DMS79 (cell line): ENCODE measurements at regions not wholly inside any gene's neighbourhood (a gene's known extent, or its start where the extent isn't known, plus 50 kb on each side); places are given as distances from the start of the nearest gene placed in this dataset.
"Not testable (repeated sequence)": the region's sequence is repeated elsewhere in the genome, so short reads cannot be mapped to it uniquely, and the experiment has no call there.

Source experiments
- DNase-seq: peaks from one replicate; lab custom pipeline; 2025; lab: John Stamatoyannopoulos, UW

- no peak for DNase-seq
Measured at GRCh38 chr18:29383311-29384273, 1206.7 kb upstream of the CDH2 start.

- DNase-seq = no peak
Measured at GRCh38 chr18:29378651-29379136, 1201.8 kb upstream of the CDH2 start.

GRCh38 chr18:29377346-29377745 is 1200.4 kb upstream of the CDH2 start:
- DNase-seq = no peak

DNA sequence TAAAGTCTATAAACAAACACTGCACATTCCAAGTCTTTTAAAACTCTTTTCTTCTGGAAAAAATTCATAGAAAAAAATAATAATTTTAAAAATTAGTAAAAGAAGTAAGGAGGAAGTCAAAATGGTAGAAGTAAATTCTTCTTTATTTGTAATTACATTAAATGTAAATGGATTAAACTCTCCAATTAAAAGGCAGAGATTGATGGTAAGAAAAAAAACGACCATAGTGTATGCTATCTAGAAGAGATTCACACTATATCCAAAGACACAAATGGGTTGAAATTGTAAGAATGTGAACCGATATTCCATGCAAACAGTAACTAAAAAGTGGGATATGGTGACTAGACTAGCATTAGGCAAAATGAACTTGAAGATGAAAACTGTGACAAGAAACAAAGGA is 1196.1 kb upstream of the CDH2 start:
- no peak for DNase-seq

DNA sequence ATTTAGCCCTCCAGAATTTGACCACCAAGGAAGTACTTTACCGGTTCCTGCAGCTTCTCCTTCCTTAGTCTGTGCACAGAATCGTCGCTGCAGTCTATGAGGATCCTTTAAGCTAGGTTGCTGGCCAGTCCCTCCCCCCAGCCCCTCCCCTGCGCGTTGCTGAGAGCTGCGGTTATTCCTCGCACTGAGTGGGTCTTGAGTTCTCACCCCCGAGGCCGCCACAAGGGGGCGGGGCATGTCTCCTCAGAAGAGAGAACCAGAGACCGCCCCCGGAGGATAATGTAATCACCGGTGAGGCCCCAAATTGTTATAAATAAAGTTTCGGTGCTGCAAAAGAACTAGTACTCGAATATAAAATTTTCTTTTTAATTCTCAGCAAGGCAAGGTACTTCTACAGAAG is 1184.9 kb upstream of the CDH2 start:
- DNase-seq = no peak

GRCh38 chr18:29360659-29361058 is 1183.7 kb upstream of the CDH2 start:
- not testable (repeated sequence) for DNase-seq

DNA sequence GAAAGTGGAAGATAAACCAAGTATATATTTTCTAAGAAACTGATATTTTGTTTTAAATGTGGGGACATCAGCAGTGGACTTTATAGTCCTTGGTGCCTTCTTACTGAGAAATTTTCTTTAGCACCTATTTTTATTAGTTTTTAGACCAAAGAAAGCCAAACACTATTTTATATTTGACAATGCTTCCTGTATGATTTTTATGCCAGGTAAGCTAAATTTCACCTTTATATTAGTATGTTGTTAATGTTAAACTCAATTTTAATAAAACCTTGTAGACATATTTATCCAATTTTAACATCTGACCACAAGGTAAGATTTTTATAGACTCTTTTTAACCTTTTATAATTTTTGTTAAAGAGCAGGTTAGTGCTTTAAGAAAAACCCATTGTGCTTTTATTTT is 1182.3 kb upstream of the CDH2 start:
- not testable (repeated sequence) for DNase-seq

- no peak for DNase-seq
Measured at GRCh38 chr18:29351171-29351570, 1174.2 kb upstream of the CDH2 start.

GRCh38 chr18:29328932-29329331 is 1152.0 kb upstream of the CDH2 start:
- DNase-seq = no peak

- no peak for DNase-seq
Measured at GRCh38 chr18:29326214-29326613, 1149.3 kb upstream of the CDH2 start.

- no peak for DNase-seq
Measured at GRCh38 chr18:29321561-29321960, 1144.6 kb upstream of the CDH2 start.

DNA sequence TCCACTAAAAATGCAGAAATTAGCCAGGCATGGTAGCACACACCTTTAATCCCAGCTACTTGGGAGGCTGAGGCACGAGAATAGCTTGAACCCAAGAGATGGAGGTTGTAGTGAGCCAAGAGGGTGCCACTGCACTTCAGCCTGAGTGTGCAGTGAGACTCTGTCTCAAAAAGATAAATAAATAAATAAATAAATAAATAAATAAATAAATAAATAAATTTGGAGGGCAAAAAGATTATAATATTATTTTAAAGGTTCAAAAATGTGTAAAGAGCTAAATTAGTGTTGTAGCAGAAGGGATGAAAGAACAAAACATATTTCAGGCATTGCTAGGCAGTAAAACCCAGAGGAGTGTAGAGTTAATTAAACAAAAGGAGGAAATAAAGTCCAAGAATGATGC is 1136.4 kb upstream of the CDH2 start:
- DNase-seq = no peak

GRCh38 chr18:29311580-29311979 is 1134.7 kb upstream of the CDH2 start:
- no peak for DNase-seq

DNA sequence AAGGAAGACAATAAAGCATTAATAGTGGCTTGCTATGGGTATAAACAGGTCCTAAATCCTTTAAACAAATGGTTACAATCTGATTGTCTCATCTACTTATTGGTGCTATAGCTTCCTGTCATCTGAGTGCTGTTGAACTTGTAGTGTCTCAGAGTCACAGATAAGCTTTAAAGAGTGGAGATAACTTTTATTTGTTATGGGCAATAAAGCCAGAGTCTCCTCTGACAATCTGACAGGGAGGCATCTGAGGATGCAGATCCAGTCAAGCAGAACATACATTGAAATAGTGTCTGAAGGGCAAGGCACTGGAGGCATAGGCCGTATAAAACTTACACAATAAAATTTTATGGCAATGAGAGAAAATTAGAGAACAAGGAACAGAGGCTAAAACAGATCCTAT is 1132.4 kb upstream of the CDH2 start:
- DNase-seq = no peak

GRCh38 chr18:29307982-29308381 is 1131.1 kb upstream of the CDH2 start:
- DNase-seq = no peak

GRCh38 chr18:29307231-29307630 is 1130.3 kb upstream of the CDH2 start:
- no peak for DNase-seq

DNA sequence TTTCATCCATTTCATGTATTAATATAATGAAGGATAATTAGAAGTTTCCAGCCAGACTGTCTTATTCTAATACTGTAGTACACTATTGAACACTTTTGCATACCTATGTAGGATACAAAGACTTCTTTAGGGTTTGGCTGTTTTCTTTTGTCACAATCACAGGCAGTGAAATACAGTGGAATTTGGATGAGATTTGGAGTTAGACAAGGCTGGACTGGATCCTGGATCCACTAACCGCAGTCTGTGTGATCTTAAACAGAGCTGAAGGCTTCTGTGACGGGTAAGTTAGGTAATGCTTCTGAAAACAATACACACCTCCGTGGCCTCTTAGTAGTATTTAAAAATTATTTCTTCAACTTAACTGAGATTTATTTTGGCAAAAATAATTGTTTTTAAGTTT is 1128.6 kb upstream of the CDH2 start:
- DNase-seq = no peak

DNA sequence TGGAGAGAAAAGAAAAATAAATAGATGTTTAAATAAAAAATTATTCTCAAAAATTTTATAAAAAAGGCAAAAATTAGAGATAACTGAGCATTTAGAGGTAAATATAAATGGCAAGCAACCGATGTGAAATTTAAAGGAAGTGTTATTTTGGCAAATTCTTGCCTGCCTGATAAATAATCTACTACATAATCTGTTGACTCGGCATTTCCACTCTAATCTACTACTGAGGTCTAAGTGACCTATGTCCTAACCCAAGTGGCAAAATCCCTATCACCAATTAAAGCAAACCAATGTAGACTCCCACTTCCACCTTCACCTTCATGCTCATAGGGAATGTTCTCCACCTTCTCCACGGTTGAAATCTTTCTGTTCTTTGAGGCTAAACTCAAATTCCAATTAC is 1124.1 kb upstream of the CDH2 start:
- DNase-seq = no peak

GRCh38 chr18:29285471-29285870 is 1108.5 kb upstream of the CDH2 start:
- DNase-seq = no peak

DNA sequence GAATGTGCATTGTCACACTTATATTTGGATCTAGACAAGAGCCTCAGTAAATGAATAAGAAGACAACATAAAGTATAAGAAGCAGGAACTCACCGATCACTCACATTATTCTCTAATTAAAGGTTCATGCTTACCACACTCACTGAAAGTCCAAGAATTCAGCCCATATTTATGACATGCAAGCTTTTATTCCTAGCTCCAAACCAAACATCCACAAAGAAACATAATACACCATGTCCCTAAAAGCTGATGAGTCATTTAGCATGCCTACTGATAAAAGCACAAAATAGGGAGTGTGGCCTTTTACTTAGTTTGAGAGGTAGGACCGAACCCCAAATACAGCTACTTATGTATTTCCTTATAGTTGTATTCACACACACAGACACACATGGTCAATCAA is 1094.6 kb upstream of the CDH2 start:
- DNase-seq = no peak

GRCh38 chr18:29259838-29260237 is 1082.9 kb upstream of the CDH2 start:
- DNase-seq = no peak

GRCh38 chr18:29254123-29254522 is 1077.2 kb upstream of the CDH2 start:
- DNase-seq = no peak

GRCh38 chr18:29251681-29252080 is 1074.8 kb upstream of the CDH2 start:
- DNase-seq = no peak

DNA sequence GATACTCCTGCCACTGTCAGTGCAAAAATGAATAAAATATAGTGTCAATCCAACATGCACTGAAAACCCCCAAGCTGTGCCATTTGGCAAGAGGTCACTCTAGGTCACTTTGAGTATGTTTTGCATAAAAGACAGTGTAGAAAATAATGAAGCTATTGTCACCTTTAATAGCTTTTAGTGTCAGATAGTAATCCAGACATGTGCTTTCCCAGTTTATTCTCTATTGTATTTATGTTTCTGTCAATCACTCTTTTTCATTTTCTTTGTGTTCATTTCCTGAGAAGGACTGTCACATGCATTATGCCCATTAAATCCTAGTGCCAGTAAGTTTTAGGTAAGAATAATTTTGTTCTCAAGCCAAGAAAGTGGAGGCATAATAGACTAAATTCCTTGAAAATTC is 1073.9 kb upstream of the CDH2 start:
- DNase-seq = no peak
